OCI-LY3 (cell line): ENCODE measurements at regions not wholly inside any gene's neighbourhood (a gene's known extent, or its start where the extent isn't known, plus 50 kb on each side); places are given as distances from the start of the nearest gene placed in this dataset.

Source experiments
- EZH2phosphoT487 ChIP-seq: fragments of 200-600 bp; shearing (Covaris generic); IDR thresholded peaks from 2 replicates; pipeline ENCODE4 v1.6.1; 2018; ENCODE audit warnings: antibody characterized with exemption, mixed run types, low read depth
- TF ChIP-seq, protein P1 (sequence below): fragments of 200-600, 300-600 bp; sonication (generic); IDR thresholded peaks from 2 replicates; pipeline ENCODE4 v1.5.1; 2014; ENCODE audit warnings: antibody characterized with exemption, low read length, low read depth

DNA sequence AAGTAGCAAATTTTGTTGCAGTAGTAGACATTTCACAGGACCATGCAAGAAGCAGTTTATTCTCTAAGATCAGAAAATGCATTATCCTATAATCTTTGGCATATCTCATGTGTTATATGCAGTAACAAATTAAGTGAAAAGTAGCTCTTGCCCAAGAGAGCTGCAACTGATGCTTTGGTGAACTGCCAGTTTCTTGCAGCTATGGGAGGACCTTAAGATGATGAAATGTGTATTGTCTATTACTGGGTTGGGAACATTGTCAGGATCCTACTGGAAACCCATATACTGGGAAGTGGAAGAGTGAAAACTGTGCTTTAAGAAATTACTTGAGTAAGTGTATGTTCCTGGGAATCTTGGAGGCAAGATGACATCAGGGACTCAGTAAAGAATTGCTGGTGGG is 238.8 kb downstream of the DACT1 start:
- TF ChIP-seq, protein P1, sequence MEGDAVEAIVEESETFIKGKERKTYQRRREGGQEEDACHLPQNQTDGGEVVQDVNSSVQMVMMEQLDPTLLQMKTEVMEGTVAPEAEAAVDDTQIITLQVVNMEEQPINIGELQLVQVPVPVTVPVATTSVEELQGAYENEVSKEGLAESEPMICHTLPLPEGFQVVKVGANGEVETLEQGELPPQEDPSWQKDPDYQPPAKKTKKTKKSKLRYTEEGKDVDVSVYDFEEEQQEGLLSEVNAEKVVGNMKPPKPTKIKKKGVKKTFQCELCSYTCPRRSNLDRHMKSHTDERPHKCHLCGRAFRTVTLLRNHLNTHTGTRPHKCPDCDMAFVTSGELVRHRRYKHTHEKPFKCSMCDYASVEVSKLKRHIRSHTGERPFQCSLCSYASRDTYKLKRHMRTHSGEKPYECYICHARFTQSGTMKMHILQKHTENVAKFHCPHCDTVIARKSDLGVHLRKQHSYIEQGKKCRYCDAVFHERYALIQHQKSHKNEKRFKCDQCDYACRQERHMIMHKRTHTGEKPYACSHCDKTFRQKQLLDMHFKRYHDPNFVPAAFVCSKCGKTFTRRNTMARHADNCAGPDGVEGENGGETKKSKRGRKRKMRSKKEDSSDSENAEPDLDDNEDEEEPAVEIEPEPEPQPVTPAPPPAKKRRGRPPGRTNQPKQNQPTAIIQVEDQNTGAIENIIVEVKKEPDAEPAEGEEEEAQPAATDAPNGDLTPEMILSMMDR, result no peak
- TF ChIP-seq EZH2phosphoT487, result no peak
